ENCODE measurements at regions not wholly inside any gene's neighbourhood (a gene's known extent, or its start where the extent isn't known, plus 50 kb on each side); places are given as distances from the start of the nearest gene placed in this dataset.

- Histone ChIP-seq H3K9me3 (ENCODE audit: control insufficient read depth in 1 of 2, low read length in 2 of 2) (no peaks in the 10 kb centered on the region), H3K27me3 (ENCODE audit: insufficient read depth, low read length) (no peaks in the 10 kb centered on the region), H3K4me3 (ENCODE audit: low read length in 2 of 2) (no peak overlapping the region), H3K36me3 (ENCODE audit: insufficient read depth, low read length) (no peaks in the 10 kb centered on the region), H3K27ac (ENCODE audit: low read depth, low read length) (no peak overlapping the region), H3K4me1 (ENCODE audit: insufficient read depth, low read length) (no peaks in the 10 kb centered on the region)
- Mint-ChIP-seq H3K9me3 (no peaks in the 10 kb centered on the region), H3K4me3 (peak overlapping the region in 6 of 8 donors; percentile 91 to 96 (median 94)), H3K27me3 (no peaks in the 10 kb centered on the region), H3K36me3 (no peaks in the 10 kb centered on the region), H3K4me1 (peaks cover 0 to 18% (median 3%) of the 10 kb centered on the region in 4 donors), H3K27ac (peak overlapping the region in 6 of 7 donors; percentile 53 to 93 (median 90))
- ChIA-PET POLR2A (ENCODE audit: partially characterized antibody) (no interaction called here), CTCF (ENCODE audit: partially characterized antibody) (no interaction called here)
- intact Hi-C loops (cut with micrococcal nuclease) = no loop called here
- DNase-seq = peak in 4 of 5 donors; percentile 80 to 83 (median 82)
Measured at GRCh38 chrX:131778269-131779218, 234.7 kb downstream of the OR13H1 start.

DNA sequence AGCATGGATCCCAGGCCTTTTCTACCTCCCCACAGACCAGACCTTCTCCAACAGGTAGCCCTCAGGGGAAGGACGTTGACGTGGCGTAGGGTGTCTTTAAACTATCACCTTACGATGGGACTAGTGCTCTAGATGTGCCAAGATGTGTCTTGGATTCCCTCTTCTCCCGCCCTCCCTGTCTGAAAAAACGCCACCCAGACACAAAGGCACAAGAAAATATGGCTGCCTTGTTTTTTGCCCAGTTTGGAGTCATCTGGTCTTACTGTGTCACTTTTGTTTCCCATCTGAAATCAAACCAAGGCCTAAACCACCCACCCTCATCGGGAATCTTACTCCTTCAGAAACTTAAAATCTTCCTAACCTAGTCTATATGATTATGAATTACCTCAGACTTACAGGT, 235.4 kb downstream of the OR13H1 start:
- no peaks in the 10 kb centered on the region for H3K9me3 ChIP-seq (ENCODE audit: control insufficient read depth in 1 of 2, low read length in 2 of 2)
- Mint-ChIP-seq H3K4me3 (peak overlapping the region in 6 of 8 donors; percentile 91 to 96 (median 94)), H3K27ac (peak overlapping the region in 3 of 7 donors; percentile 0 to 72 (median 34)), H3K4me1 (peaks cover 0 to 23% (median 3%) of the 10 kb centered on the region in 4 donors), H3K9me3 (no peaks in the 10 kb centered on the region), H3K36me3 (no peaks in the 10 kb centered on the region), H3K27me3 (no peaks in the 10 kb centered on the region)
- intact Hi-C loops (cut with micrococcal nuclease) = no loop called here
- no peaks in the 10 kb centered on the region for H3K36me3 ChIP-seq (ENCODE audit: insufficient read depth, low read length)
- CTCF ChIA-PET (ENCODE audit: partially characterized antibody) = no interaction called here
- no peak overlapping the region for H3K27ac ChIP-seq (ENCODE audit: low read depth, low read length)
- H3K27me3 ChIP-seq (ENCODE audit: insufficient read depth, low read length) = no peaks in the 10 kb centered on the region
- POLR2A ChIA-PET (ENCODE audit: partially characterized antibody) = no interaction called here
- no peaks in the 10 kb centered on the region for H3K4me1 ChIP-seq (ENCODE audit: insufficient read depth, low read length)
- no peak overlapping the region for H3K4me3 ChIP-seq (ENCODE audit: low read length in 2 of 2)
- no peak for DNase-seq

GRCh38 chrX:131779741-131780140, 235.9 kb downstream of the OR13H1 start:
- Mint-ChIP-seq H3K9me3 (no peaks in the 10 kb centered on the region), H3K4me1 (peaks cover 0 to 23% (median 3%) of the 10 kb centered on the region in 4 donors), H3K36me3 (no peaks in the 10 kb centered on the region), H3K4me3 (peak overlapping the region in 6 of 8 donors; percentile 14 to 95 (median 92)), H3K27me3 (no peaks in the 10 kb centered on the region), H3K27ac (peak overlapping the region in 2 of 7 donors; percentile 0 to 72)
- H3K27ac ChIP-seq (ENCODE audit: low read depth, low read length) = no peak overlapping the region
- H3K36me3 ChIP-seq (ENCODE audit: insufficient read depth, low read length) = no peaks in the 10 kb centered on the region
- no peak for DNase-seq
- ChIA-PET CTCF (ENCODE audit: partially characterized antibody) (no interaction called here), POLR2A (ENCODE audit: partially characterized antibody) (no interaction called here)
- no peaks in the 10 kb centered on the region for H3K4me1 ChIP-seq (ENCODE audit: insufficient read depth, low read length)
- intact Hi-C loops (cut with micrococcal nuclease) = no loop called here
- H3K27me3 ChIP-seq (ENCODE audit: insufficient read depth, low read length) = no peaks in the 10 kb centered on the region
- no peaks in the 10 kb centered on the region for H3K9me3 ChIP-seq (ENCODE audit: control insufficient read depth in 1 of 2, low read length in 2 of 2)
- H3K4me3 ChIP-seq (ENCODE audit: low read length in 2 of 2) = no peak overlapping the region

- intact Hi-C loops (cut with micrococcal nuclease) = no loop called here
- peaks cover 0 to 23% (median 3%) of the 10 kb centered on the region in 4 donors for H3K4me1 Mint-ChIP-seq
- Histone ChIP-seq H3K4me1 (ENCODE audit: insufficient read depth, low read length) (no peaks in the 10 kb centered on the region), H3K4me3 (ENCODE audit: low read length in 2 of 2) (no peak overlapping the region), H3K27ac (ENCODE audit: low read depth, low read length) (no peak overlapping the region), H3K9me3 (ENCODE audit: control insufficient read depth in 1 of 2, low read length in 2 of 2) (no peaks in the 10 kb centered on the region), H3K36me3 (ENCODE audit: insufficient read depth, low read length) (no peaks in the 10 kb centered on the region), H3K27me3 (ENCODE audit: insufficient read depth, low read length) (no peaks in the 10 kb centered on the region)
- no peak overlapping the region for H3K4me3 Mint-ChIP-seq
- ChIA-PET CTCF (ENCODE audit: partially characterized antibody) (no interaction called here), POLR2A (ENCODE audit: partially characterized antibody) (no interaction called here)
- no peaks in the 10 kb centered on the region for H3K9me3 Mint-ChIP-seq
- H3K27ac Mint-ChIP-seq = no peak overlapping the region
- no peak for DNase-seq
- H3K36me3 Mint-ChIP-seq = no peaks in the 10 kb centered on the region
- H3K27me3 Mint-ChIP-seq = no peaks in the 10 kb centered on the region
Measured at GRCh38 chrX:131782646-131783045, 238.8 kb downstream of the OR13H1 start.

GRCh38 chrX:131783555-131784308, 239.4 kb upstream of the STK26 start:
- CTCF ChIA-PET (ENCODE audit: partially characterized antibody) = no interaction called here

GRCh38 chrX:131789664-131790063, 233.4 kb upstream of the STK26 start:
- H3K27me3 Mint-ChIP-seq = no peaks in the 10 kb centered on the region
- Histone ChIP-seq H3K36me3 (ENCODE audit: insufficient read depth, low read length) (no peaks in the 10 kb centered on the region), H3K9me3 (ENCODE audit: control insufficient read depth in 1 of 2, low read length in 2 of 2) (no peaks in the 10 kb centered on the region), H3K4me1 (ENCODE audit: insufficient read depth, low read length) (no peaks in the 10 kb centered on the region), H3K4me3 (ENCODE audit: low read length in 2 of 2) (no peak overlapping the region), H3K27me3 (ENCODE audit: insufficient read depth, low read length) (no peaks in the 10 kb centered on the region), H3K27ac (ENCODE audit: low read depth, low read length) (no peak overlapping the region)
- ChIA-PET CTCF (ENCODE audit: partially characterized antibody) (no interaction called here), POLR2A (ENCODE audit: partially characterized antibody) (no interaction called here)
- intact Hi-C loops (cut with micrococcal nuclease) = no loop called here
- H3K36me3 Mint-ChIP-seq = peaks cover 0 to 3% of the 10 kb centered on the region in 2 donors
- H3K27ac Mint-ChIP-seq = no peak overlapping the region
- no peak for DNase-seq
- H3K9me3 Mint-ChIP-seq = no peaks in the 10 kb centered on the region
- H3K4me3 Mint-ChIP-seq = no peak overlapping the region
- peaks cover 0 to 14% (median 2%) of the 10 kb centered on the region in 4 donors for H3K4me1 Mint-ChIP-seq

More at GRCh38 chrX:131783555-131784308, 239.4 kb upstream of the STK26 start:
- H3K27me3 ChIP-seq (ENCODE audit: insufficient read depth, low read length) = no peaks in the 10 kb centered on the region
- no peaks in the 10 kb centered on the region for H3K9me3 ChIP-seq (ENCODE audit: control insufficient read depth in 1 of 2, low read length in 2 of 2)
- POLR2A ChIA-PET (ENCODE audit: partially characterized antibody) = no interaction called here
- H3K36me3 ChIP-seq (ENCODE audit: insufficient read depth, low read length) = no peaks in the 10 kb centered on the region
- Mint-ChIP-seq H3K4me3 (peak overlapping the region in 6 of 8 donors; percentile 40 to 84 (median 70)), H3K27ac (peak overlapping the region in 4 of 7 donors; percentile 39 to 74 (median 62)), H3K9me3 (no peaks in the 10 kb centered on the region), H3K27me3 (no peaks in the 10 kb centered on the region), H3K4me1 (peaks cover 0 to 15% (median 2%) of the 10 kb centered on the region in 4 donors), H3K36me3 (no peaks in the 10 kb centered on the region)
- no peak overlapping the region for H3K27ac ChIP-seq (ENCODE audit: low read depth, low read length)
- no peaks in the 10 kb centered on the region for H3K4me1 ChIP-seq (ENCODE audit: insufficient read depth, low read length)
- intact Hi-C loops (cut with micrococcal nuclease) = no loop called here
- peak in 4 of 5 donors; percentile 86 to 88 (median 88) for DNase-seq
- H3K4me3 ChIP-seq (ENCODE audit: low read length in 2 of 2) = no peak overlapping the region

All from CD4-positive, alpha-beta memory T cell (primary cell).